ENCODE measurements at regions not wholly inside any gene's neighbourhood (a gene's known extent, or its start where the extent isn't known, plus 50 kb on each side); places are given as distances from the start of the nearest gene placed in this dataset.

DNA sequence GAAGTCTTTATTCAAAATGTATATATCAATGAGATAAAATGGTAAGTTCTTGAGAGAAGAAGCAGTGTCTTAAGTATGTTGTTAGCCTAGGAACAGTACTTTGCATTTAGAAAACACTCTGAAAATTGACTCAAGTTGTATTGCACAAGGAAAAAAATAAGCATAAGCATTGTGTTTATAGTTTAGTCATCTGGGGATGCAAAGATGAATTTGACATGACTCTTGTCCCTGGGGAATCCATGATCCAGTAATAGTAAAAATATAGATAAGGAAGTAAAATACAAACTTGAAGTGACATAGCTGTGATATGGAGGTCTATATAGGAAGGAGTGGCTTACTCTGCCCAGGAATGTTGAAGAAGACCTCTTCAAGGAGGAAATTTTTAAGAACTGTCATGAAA, 185.0 kb upstream of the PTBP2 start:
- TF ChIP-seq, protein P1, sequence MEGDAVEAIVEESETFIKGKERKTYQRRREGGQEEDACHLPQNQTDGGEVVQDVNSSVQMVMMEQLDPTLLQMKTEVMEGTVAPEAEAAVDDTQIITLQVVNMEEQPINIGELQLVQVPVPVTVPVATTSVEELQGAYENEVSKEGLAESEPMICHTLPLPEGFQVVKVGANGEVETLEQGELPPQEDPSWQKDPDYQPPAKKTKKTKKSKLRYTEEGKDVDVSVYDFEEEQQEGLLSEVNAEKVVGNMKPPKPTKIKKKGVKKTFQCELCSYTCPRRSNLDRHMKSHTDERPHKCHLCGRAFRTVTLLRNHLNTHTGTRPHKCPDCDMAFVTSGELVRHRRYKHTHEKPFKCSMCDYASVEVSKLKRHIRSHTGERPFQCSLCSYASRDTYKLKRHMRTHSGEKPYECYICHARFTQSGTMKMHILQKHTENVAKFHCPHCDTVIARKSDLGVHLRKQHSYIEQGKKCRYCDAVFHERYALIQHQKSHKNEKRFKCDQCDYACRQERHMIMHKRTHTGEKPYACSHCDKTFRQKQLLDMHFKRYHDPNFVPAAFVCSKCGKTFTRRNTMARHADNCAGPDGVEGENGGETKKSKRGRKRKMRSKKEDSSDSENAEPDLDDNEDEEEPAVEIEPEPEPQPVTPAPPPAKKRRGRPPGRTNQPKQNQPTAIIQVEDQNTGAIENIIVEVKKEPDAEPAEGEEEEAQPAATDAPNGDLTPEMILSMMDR (optimal IDR thresholded peaks at IDR 0.05 in 1 of 3, IDR thresholded peaks at IDR 0.05 in 1 of 3, conservative IDR thresholded peaks at IDR 0.05 in 1 of 3; ENCODE audit: extremely low read depth in 1 of 3, insufficient read depth in 2 of 3, low read length in 3 of 3): no peak
- TF ChIP-seq EZH2 (IDR thresholded peaks at IDR 0.05; ENCODE audit: low read length): no peak

Data from keratinocyte (primary cell).